ENCODE measurements at regions not wholly inside any gene's neighbourhood (a gene's known extent, or its start where the extent isn't known, plus 50 kb on each side); places are given as distances from the start of the nearest gene placed in this dataset.

DNA sequence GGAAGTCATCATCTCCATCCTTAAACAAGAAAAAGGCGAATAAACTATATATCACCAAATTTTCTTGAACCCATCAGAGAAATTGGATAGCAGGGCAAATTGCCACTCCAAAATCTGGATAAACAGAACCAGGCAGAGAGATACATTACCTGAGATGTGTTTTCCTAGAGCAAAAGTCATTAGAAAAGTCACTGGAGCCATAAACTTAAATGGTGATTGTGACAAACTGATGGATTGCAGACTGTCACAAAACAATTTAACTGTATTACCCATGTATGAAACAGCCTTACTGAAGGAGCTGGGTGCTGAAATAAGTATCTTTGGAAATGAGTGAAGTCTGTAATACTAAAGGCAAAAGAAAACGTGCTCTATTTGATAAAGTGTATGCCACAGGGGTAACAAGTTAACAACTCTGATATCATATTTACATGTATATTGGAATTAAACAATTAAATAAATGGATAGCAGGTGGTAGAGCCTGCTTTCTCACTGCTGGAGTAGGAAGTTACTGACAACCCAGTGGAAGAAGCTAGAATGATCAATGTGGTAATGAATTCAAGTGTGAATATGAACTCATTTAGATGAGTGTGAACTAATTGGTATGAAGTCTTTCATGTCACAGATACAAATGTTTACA is 186.9 kb downstream of the LMBRD1 start:
- ChIA-PET CTCF (no interaction called here), POLR2A (no interaction called here)
- DNase-seq (no peak), ATAC-seq (ENCODE audit: low read depth) (no peak)
- no peaks in the 10 kb centered on the region for H3K4me1 ChIP-seq (ENCODE audit: control insufficient read depth in 2 of 2, insufficient read depth in 2 of 2, low read length in 2 of 2)
- no peaks in the 10 kb centered on the region for H3K9me3 ChIP-seq (ENCODE audit: control extremely low read depth in 1 of 3, control insufficient read depth in 2 of 3, insufficient read depth in 1 of 3, low read length in 2 of 3)
- H3K27me3 ChIP-seq (replicated peaks in 1 of 4; ENCODE audit: control extremely low read depth in 1 of 4, control insufficient read depth in 3 of 4, insufficient read depth in 4 of 4, low read length in 3 of 4), result no peaks in the 10 kb centered on the region
- no peak for TF ChIP-seq EZH2 (IDR thresholded peaks at IDR 0.05; ENCODE audit: borderline replicate concordance, insufficient read depth, low read depth, low read length, poor library complexity, severe bottlenecking)
- H3K9me3 Mint-ChIP-seq (ENCODE audit: insufficient read depth), result peaks cover 2% of the 10 kb centered on the region
- no peak overlapping the region for H3K9ac ChIP-seq (ENCODE audit: low read length)
- intact Hi-C loops (cut with micrococcal nuclease), result no loop called here
- no peaks in the 10 kb centered on the region for H3K79me2 ChIP-seq (ENCODE audit: control insufficient read depth, insufficient read depth, low read length)
- no peak overlapping the region for H3K27ac Mint-ChIP-seq
- H4K20me1 ChIP-seq (ENCODE audit: control insufficient read depth, insufficient read depth, low read length, poor library complexity, severe bottlenecking), result no peaks in the 10 kb centered on the region
- H3K4me3 Mint-ChIP-seq, result no peak overlapping the region
- H3K27me3 Mint-ChIP-seq, result peaks cover 10% of the 10 kb centered on the region
- no peaks in the 10 kb centered on the region for H3K36me3 ChIP-seq (replicated peaks in 1 of 2; ENCODE audit: control extremely low read depth in 1 of 2, control insufficient read depth in 1 of 2, extremely low read depth in 1 of 2, insufficient read depth in 2 of 2, low read length in 1 of 2)
- no peaks in the 10 kb centered on the region for H3K4me1 Mint-ChIP-seq
- no peak overlapping the region for H2AFZ ChIP-seq (ENCODE audit: insufficient read depth, low read depth, low read length, poor library complexity, severe bottlenecking)
- H3K4me2 ChIP-seq (replicated peaks; ENCODE audit: low read depth, low read length, poor library complexity, severe bottlenecking), result no peak overlapping the region
- no peak overlapping the region for H3K4me3 ChIP-seq (ENCODE audit: control extremely low read depth in 1 of 5, extremely low read depth in 1 of 5, insufficient read depth in 1 of 5, low read depth in 2 of 5, low read length in 4 of 5)
- no peak overlapping the region for H3K27ac ChIP-seq (ENCODE audit: low read length in 2 of 2)
- WGBS (ENCODE audit: insufficient coverage), result no CpG with 5 or more reads among the region's 2 CpGs

DNA sequence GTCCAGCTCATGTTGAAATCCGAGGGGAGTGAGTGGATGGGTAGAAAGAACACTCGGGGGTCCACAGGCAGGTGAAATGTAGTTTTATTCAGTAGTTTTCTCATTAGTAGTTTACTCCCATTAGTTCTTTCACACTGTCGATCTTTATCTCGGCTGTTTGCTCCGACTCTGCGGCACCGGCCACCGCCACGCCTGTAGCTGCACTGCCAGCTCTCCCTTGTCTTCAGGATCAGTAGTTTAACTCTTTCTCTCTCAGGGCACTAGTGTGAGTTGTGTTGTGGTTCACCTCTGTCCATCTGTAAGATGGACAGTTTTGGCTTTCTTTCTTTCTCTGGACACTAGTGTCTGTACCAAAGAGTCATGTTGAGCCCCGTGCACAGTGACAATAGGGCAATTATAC is 195.7 kb downstream of the LMBRD1 start:
- Mint-ChIP-seq H3K27ac (no peak overlapping the region), H3K27me3 (peaks cover 20% of the 10 kb centered on the region), H3K4me1 (no peaks in the 10 kb centered on the region), H3K4me3 (no peak overlapping the region), H3K9me3 (ENCODE audit: insufficient read depth) (no peaks in the 10 kb centered on the region)
- no peaks in the 10 kb centered on the region for H4K20me1 ChIP-seq (ENCODE audit: control insufficient read depth, insufficient read depth, low read length, poor library complexity, severe bottlenecking)
- no peaks in the 10 kb centered on the region for H3K9me3 ChIP-seq (ENCODE audit: control extremely low read depth in 1 of 3, control insufficient read depth in 2 of 3, insufficient read depth in 1 of 3, low read length in 2 of 3)
- no peak for TF ChIP-seq EZH2 (IDR thresholded peaks at IDR 0.05; ENCODE audit: borderline replicate concordance, insufficient read depth, low read depth, low read length, poor library complexity, severe bottlenecking)
- TF ChIP-seq, protein P1, sequence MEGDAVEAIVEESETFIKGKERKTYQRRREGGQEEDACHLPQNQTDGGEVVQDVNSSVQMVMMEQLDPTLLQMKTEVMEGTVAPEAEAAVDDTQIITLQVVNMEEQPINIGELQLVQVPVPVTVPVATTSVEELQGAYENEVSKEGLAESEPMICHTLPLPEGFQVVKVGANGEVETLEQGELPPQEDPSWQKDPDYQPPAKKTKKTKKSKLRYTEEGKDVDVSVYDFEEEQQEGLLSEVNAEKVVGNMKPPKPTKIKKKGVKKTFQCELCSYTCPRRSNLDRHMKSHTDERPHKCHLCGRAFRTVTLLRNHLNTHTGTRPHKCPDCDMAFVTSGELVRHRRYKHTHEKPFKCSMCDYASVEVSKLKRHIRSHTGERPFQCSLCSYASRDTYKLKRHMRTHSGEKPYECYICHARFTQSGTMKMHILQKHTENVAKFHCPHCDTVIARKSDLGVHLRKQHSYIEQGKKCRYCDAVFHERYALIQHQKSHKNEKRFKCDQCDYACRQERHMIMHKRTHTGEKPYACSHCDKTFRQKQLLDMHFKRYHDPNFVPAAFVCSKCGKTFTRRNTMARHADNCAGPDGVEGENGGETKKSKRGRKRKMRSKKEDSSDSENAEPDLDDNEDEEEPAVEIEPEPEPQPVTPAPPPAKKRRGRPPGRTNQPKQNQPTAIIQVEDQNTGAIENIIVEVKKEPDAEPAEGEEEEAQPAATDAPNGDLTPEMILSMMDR (IDR thresholded peaks at IDR 0.05), result no peak
- no peaks in the 10 kb centered on the region for H3K27me3 ChIP-seq (replicated peaks in 1 of 4; ENCODE audit: control extremely low read depth in 1 of 4, control insufficient read depth in 3 of 4, insufficient read depth in 4 of 4, low read length in 3 of 4)
- CTCF ChIA-PET, result no interaction called here
- no peaks in the 10 kb centered on the region for H3K79me2 ChIP-seq (ENCODE audit: control insufficient read depth, insufficient read depth, low read length)
- intact Hi-C loops (cut with micrococcal nuclease), result no loop called here
- H3K4me1 ChIP-seq (ENCODE audit: control insufficient read depth in 2 of 2, insufficient read depth in 2 of 2, low read length in 2 of 2), result no peaks in the 10 kb centered on the region
- H3K27ac ChIP-seq (ENCODE audit: low read length in 2 of 2), result no peak overlapping the region
- POLR2A ChIA-PET, result no interaction called here
- WGBS (ENCODE audit: insufficient coverage), result 100% methylated on average over 1 of the region's 10 CpGs
- DNase-seq (no peak), ATAC-seq (ENCODE audit: low read depth) (no peak)
- no peak overlapping the region for H3K4me2 ChIP-seq (replicated peaks; ENCODE audit: low read depth, low read length, poor library complexity, severe bottlenecking)
- no peak overlapping the region for H3K9ac ChIP-seq (ENCODE audit: low read length)
- H3K36me3 ChIP-seq (replicated peaks in 1 of 2; ENCODE audit: control extremely low read depth in 1 of 2, control insufficient read depth in 1 of 2, extremely low read depth in 1 of 2, insufficient read depth in 2 of 2, low read length in 1 of 2), result no peaks in the 10 kb centered on the region
- H3K4me3 ChIP-seq (ENCODE audit: control extremely low read depth in 1 of 5, extremely low read depth in 1 of 5, insufficient read depth in 1 of 5, low read depth in 2 of 5, low read length in 4 of 5), result no peak overlapping the region
- H2AFZ ChIP-seq (ENCODE audit: insufficient read depth, low read depth, low read length, poor library complexity, severe bottlenecking), result no peak overlapping the region

Measured in B cell (primary cell).